Suprapubic skin (tissue), 4 donors: ENCODE measurements at regions not wholly inside any gene's neighbourhood (a gene's known extent, or its start where the extent isn't known, plus 50 kb on each side); places are given as distances from the start of the nearest gene placed in this dataset.

Experiments used
- EP300 ChIP-seq: sonication (generic); formaldehyde crosslinking; IDR thresholded peaks from one replicate; pipeline ENCODE4 v1.6.1; 2017; ENCODE audit warnings: antibody characterized with exemption
- POLR2A ChIP-seq, 2 donors: fragments of 450-650 bp; IDR thresholded peaks; one replicate each; pipeline ENCODE4 v1.6.1; 2017; ENCODE audit warnings: antibody characterized with exemption in 2 of 2, mild to moderate bottlenecking in 2 of 2, moderate library complexity in 2 of 2
- POLR2AphosphoS5 ChIP-seq, 3 donors: sonication (generic); formaldehyde crosslinking; IDR thresholded peaks; one replicate each; pipeline ENCODE4 v1.6.1; 2017; ENCODE audit warnings: antibody characterized with exemption in 3 of 3
- TF ChIP-seq, protein P1 (sequence below), 2 donors: fragments of 200-600 bp in 1 of 2; fragments of 450-650 bp in 1 of 2; sonication (generic) in 1 of 2; IDR thresholded peaks; one replicate each; pipeline ENCODE4 v1.5.1; 2016 to 2019; ENCODE audit warnings: antibody characterized with exemption in 2 of 2, mild to moderate bottlenecking in 1 of 2, moderate library complexity in 1 of 2

DNA sequence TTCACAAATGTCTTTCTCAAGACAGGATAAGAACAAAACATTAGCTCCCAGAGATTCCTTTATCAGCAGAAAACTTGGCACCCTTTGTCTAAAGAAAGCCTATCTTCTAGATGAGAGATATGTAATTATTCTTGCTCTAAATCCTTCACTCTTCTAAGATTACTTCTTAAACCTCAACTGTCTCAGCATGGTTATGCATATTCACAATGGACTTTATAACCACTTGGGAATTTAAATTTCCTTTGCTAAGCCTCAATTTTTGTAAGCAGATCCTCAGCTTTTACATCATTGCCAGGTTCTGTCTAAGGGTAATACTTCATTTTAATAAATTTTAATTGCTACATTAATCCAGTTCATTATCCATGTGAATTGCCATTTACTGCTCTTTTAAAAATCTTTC lies 433.6 kb upstream of the DDI1 start:
- TF ChIP-seq EP300 (no peak), POLR2A (IDR thresholded peaks at IDR 0.05) (no peak), POLR2AphosphoS5 (IDR thresholded peaks at IDR 0.05) (no peak)
- TF ChIP-seq, protein P1, sequence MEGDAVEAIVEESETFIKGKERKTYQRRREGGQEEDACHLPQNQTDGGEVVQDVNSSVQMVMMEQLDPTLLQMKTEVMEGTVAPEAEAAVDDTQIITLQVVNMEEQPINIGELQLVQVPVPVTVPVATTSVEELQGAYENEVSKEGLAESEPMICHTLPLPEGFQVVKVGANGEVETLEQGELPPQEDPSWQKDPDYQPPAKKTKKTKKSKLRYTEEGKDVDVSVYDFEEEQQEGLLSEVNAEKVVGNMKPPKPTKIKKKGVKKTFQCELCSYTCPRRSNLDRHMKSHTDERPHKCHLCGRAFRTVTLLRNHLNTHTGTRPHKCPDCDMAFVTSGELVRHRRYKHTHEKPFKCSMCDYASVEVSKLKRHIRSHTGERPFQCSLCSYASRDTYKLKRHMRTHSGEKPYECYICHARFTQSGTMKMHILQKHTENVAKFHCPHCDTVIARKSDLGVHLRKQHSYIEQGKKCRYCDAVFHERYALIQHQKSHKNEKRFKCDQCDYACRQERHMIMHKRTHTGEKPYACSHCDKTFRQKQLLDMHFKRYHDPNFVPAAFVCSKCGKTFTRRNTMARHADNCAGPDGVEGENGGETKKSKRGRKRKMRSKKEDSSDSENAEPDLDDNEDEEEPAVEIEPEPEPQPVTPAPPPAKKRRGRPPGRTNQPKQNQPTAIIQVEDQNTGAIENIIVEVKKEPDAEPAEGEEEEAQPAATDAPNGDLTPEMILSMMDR (IDR thresholded peaks at IDR 0.05), result no peak
